Right hindlimb (tissue), 1 donor: ENCODE measurements at regions not wholly inside any gene's neighbourhood (a gene's known extent, or its start where the extent isn't known, plus 50 kb on each side); places are given as distances from the start of the nearest gene placed in this dataset.
A peak's percentile ranks its signal among the peaks of the same experiment; 100 is the strongest.

ENCODE experiments used
- DNase-seq: peaks from one replicate; pipeline ENCODE4 v3.0.0-alpha.2; 2018

GRCh38 chr6:167515873-167516507 is 191.1 kb downstream of the TTLL2 start:
- no peak for DNase-seq

GRCh38 chr6:167517254-167517916 is 192.5 kb downstream of the TTLL2 start:
- no peak for DNase-seq

GRCh38 chr6:167523426-167523825 is 198.5 kb downstream of the TTLL2 start:
- DNase-seq: no peak

- no peak for DNase-seq
These were observed 199.6 kb downstream of the TTLL2 start for GRCh38 chr6:167524261-167525111.

GRCh38 chr6:167525774-167526173 is 200.9 kb downstream of the TTLL2 start:
- DNase-seq: no peak

GRCh38 chr6:167526465-167527368 is 201.8 kb downstream of the TTLL2 start:
- DNase-seq: no peak

- no peak for DNase-seq
These were observed 203.4 kb downstream of the TTLL2 start for GRCh38 chr6:167528239-167528638.

- DNase-seq: no peak
These were observed 204.1 kb downstream of the TTLL2 start for GRCh38 chr6:167528976-167529375.

GRCh38 chr6:167529444-167530335 is 204.8 kb downstream of the TTLL2 start:
- no peak for DNase-seq

- DNase-seq: no peak
These were observed 206.1 kb downstream of the TTLL2 start for GRCh38 chr6:167530951-167531350.

GRCh38 chr6:167532410-167533288 is 207.8 kb downstream of the TTLL2 start:
- DNase-seq: no peak

- DNase-seq: no peak
These were observed 209.0 kb downstream of the TTLL2 start for GRCh38 chr6:167533851-167534250.

GRCh38 chr6:167537816-167538215 is 212.9 kb downstream of the TTLL2 start:
- no peak for DNase-seq

GRCh38 chr6:167538746-167539145 is 213.9 kb downstream of the TTLL2 start:
- DNase-seq: no peak

GRCh38 chr6:167540796-167541195 is 215.9 kb downstream of the TTLL2 start:
- no peak for DNase-seq

GRCh38 chr6:167541544-167541943 is 216.7 kb downstream of the TTLL2 start:
- no peak for DNase-seq

- peak; percentile 74 for DNase-seq
These were observed 219.0 kb downstream of the TTLL2 start for GRCh38 chr6:167543602-167544497.

- no peak for DNase-seq
These were observed 221.9 kb downstream of the TTLL2 start for GRCh38 chr6:167546611-167547327.

GRCh38 chr6:167547328-167547692 is 222.4 kb downstream of the TTLL2 start:
- DNase-seq: no peak
